ENCODE measurements at regions not wholly inside any gene's neighbourhood (a gene's known extent, or its start where the extent isn't known, plus 50 kb on each side); places are given as distances from the start of the nearest gene placed in this dataset.

DNA sequence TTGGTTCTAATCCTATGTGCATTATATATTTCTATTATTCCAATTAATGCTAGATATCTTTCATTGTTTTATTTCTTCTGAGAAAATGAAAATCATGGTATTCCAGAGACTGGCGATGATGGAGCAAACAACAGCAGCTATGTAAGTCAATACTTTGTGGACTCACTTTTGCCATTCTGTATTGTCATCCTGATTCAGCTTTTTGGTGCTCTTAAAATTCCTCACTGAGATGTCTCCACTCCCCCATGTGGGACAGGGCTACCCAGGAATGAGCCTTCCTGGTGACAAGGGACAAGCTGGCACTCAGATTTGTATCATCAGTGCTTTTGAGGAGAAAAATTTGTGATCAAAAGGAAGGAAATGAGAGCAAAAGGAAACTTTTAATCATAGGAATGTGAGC lies 56.7 kb upstream of the XCR1 start:
- CTCF ChIA-PET, result interaction anchor here (1.0 to 11.2 kb wide), 8 partner anchors 13 to 294 kb away, joined by 3 to 232 read pairs (median 11); partner anchors contain the start of genes CCR1, CCR5 and CXCR6
- H3K27ac Mint-ChIP-seq, result no peak overlapping the region
- DNase-seq, result no peak
- H3K36me3 Mint-ChIP-seq (ENCODE audit: low read depth), result no peaks in the 10 kb centered on the region
- POLR2A ChIA-PET, result interaction anchor here (1.4 to 1.7 kb wide), 2 partner anchors 11 to 124 kb away, joined by 4 read pairs; partner anchors contain the start of gene CCR1
- H3K9me3 Mint-ChIP-seq, result no peaks in the 10 kb centered on the region
- peaks cover 37% of the 10 kb centered on the region for H3K27me3 Mint-ChIP-seq
- peaks cover 32% of the 10 kb centered on the region for H3K4me1 Mint-ChIP-seq
- H3K4me3 Mint-ChIP-seq, result no peak overlapping the region

DNA sequence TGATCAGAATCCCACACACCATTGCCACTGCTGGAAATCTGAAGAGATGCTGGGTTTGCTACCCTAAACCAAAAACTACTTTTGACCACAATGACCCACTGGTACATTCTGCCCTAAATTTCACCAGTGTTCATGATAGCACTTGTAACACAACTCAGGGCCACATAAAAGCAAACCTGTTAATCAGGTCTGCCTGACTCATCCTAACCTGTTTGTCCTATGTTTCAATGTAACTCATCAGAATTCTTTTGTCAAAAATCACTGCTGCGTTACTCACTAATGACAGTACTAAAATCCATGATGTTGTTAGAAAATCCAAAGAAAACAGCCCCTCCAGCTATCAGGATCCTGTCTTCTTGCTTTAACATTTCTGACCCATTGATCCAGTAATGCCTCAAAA lies 55.6 kb upstream of the XCR1 start:
- CTCF ChIA-PET, result interaction anchor here (0.6 to 11.2 kb wide), 7 partner anchors 9 to 422 kb away, joined by 3 to 232 read pairs (median 6); partner anchors contain the start of gene CCR1
- peaks cover 39% of the 10 kb centered on the region for H3K27me3 Mint-ChIP-seq

DNA sequence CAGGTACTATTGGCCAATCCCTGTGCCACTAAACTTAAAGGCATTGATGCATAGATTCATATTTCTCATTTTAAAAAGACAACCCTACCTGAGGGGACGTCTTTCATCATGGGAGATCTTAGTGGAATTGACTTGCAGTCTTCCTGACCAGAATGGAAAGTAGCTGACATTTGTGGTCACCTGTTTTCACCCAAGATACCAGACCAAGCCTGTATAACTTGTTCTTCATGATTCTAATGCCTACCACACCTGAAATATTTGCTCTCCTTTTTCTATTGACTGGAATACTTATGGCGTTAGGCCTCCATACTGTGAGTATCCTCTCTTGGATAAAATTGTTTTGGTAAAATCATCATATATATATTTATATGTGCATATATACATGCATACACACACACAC lies 54.7 kb upstream of the XCR1 start:
- H3K27ac Mint-ChIP-seq, result no peak overlapping the region
- no peak for DNase-seq
- H3K4me1 Mint-ChIP-seq, result peaks cover 35% of the 10 kb centered on the region
- ChIA-PET POLR2A (no interaction called here), CTCF (interaction anchor here (1.6 to 11.2 kb wide), 6 partner anchors 17 to 296 kb away, joined by 4 to 232 read pairs (median 30); partner anchors contain the start of gene CCR5)
- H3K36me3 Mint-ChIP-seq (ENCODE audit: low read depth), result no peaks in the 10 kb centered on the region
- peaks cover 38% of the 10 kb centered on the region for H3K27me3 Mint-ChIP-seq
- H3K9me3 Mint-ChIP-seq, result no peaks in the 10 kb centered on the region
- no peak overlapping the region for H3K4me3 Mint-ChIP-seq

More for the DNA sequence above, 55.6 kb upstream of the XCR1 start:
- Mint-ChIP-seq H3K36me3 (ENCODE audit: low read depth) (no peaks in the 10 kb centered on the region), H3K4me3 (no peak overlapping the region), H3K4me1 (peaks cover 37% of the 10 kb centered on the region), H3K27ac (no peak overlapping the region), H3K9me3 (no peaks in the 10 kb centered on the region)
- no peak for DNase-seq
- POLR2A ChIA-PET, result interaction anchor here (0.7 to 1.7 kb wide), 3 partner anchors 12 to 125 kb away, joined by 3 to 4 read pairs (median 4); partner anchors contain the start of gene CCR1

DNA sequence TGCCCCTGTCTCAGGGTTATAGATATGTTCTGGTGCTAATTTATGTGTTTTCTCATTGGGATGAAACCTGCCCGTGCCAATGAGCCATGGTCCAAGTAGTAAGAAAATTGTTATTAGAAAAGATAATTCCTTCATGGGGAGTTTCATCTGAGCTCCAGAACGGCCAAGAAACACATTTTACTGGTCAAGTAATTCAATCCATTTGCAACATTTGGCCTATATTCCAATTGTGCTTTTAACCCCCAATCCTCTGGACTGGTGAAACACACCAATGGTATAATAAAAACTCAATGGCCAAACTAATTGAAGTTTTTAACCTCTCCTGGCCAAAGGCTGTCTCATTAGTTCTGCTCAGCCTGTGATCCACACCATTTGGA lies 53.7 kb upstream of the XCR1 start:
- ChIA-PET POLR2A (interaction anchor here (1.3 kb wide), 1 partner anchor 138 kb away, joined by 6 read pairs; the partner anchor contains the start of gene CXCR6), CTCF (interaction anchor here (0.8 to 11.2 kb wide), 11 partner anchors 10 to 297 kb away, joined by 4 to 232 read pairs (median 14); partner anchors contain the start of genes CCR1, CCR5 and CXCR6)
- H3K36me3 Mint-ChIP-seq (ENCODE audit: low read depth), result no peaks in the 10 kb centered on the region
- no peaks in the 10 kb centered on the region for H3K9me3 Mint-ChIP-seq
- H3K4me3 Mint-ChIP-seq, result no peak overlapping the region
- no peak overlapping the region for H3K27ac Mint-ChIP-seq
- DNase-seq, result no peak
- peaks cover 34% of the 10 kb centered on the region for H3K27me3 Mint-ChIP-seq
- H3K4me1 Mint-ChIP-seq, result peaks cover 34% of the 10 kb centered on the region

DNA sequence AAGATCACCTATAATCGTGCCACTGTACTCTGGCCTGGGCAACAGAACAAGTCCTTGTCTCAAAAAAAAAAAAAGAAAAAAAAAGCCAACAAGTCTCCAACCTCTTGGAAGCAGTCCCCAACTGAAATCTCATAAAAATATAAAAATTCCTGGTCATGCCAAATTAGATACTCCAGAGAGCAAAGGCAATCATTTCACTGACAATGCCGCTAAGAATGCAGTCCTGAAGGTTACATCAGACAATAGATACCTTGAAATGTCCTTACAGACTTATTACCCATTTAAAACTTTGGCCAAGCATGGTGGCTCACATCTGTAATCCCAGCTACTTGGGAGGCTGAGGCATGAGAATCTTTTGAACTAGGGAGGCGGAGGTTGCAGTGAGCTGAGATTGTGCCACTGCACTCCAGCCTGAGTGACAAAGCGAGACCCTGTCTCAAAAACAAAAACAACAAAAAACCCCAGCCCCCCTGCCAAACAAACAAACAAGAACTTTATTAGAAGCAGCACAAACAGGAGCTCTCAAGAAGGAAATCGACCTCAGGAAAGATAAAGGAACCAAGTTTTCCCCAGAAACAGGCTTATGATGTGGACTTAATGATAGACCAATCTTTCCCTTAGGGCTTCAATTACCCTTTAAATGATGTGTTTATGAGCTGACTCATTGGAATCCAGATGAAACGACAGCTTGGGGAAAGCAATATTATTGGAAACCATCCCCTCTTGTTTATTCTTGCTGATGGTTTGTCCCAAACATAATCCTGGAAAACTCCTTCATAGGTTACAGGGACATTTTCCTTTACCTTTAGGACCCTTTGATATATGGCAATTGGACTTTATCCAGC lies 53.1 kb upstream of the XCR1 start:
- POLR2A ChIA-PET, result interaction anchor here (1.3 to 1.4 kb wide), 2 partner anchors 137 to 290 kb away, joined by 3 to 6 read pairs; partner anchors contain the start of gene CXCR6
- no peaks in the 10 kb centered on the region for H3K36me3 Mint-ChIP-seq (ENCODE audit: low read depth)
- H3K27me3 Mint-ChIP-seq, result peaks cover 31% of the 10 kb centered on the region

DNA sequence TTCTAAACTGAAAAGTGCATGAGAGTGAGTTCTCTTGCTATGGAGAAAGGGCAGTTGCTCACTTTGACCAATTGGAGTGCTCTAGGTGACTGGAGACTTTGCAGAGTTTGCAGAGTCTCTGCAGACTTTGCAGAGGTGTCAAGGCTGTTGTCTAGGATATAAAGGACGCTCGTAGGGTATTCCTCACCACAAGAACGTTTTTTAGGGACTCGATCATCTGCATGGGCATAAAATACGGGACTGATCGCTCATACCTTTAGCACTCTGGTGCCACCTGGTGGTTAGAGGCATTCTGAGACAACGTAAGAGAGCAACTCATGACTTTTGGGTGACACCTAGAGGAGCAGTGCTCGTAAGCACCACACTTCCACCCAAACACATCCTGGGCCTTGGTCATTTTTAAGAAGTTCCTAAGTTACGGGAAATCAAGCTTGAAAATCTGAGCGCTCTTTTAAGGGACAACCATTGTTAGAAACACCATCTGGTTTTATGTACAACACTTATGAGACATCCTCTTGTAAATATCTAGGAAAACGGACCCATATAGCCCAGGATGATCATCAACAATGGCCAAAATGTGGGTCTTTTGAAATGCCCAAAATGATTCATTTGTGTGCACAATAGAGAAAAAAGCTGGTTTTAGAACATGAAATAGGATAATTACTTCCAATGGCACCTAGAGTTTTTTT lies 51.6 kb upstream of the XCR1 start:
- CTCF ChIA-PET, result interaction anchor here (0.6 to 11.2 kb wide), 37 partner anchors 9 to 569 kb away, joined by 3 to 232 read pairs (median 4); partner anchors contain the start of genes CCR1, CCR5 and CXCR6
- peaks cover 2% of the 10 kb centered on the region for H3K36me3 Mint-ChIP-seq (ENCODE audit: low read depth)
- peaks cover 33% of the 10 kb centered on the region for H3K4me1 Mint-ChIP-seq
- H3K9me3 Mint-ChIP-seq, result no peaks in the 10 kb centered on the region
- POLR2A ChIA-PET, result interaction anchor here (0.6 to 1.4 kb wide), 6 partner anchors 11 to 291 kb away, joined by 3 to 5 read pairs (median 3); no protein-coding TSS in a partner anchor
- H3K27me3 Mint-ChIP-seq, result peaks cover 27% of the 10 kb centered on the region
- no peak overlapping the region for H3K27ac Mint-ChIP-seq
- DNase-seq, result peak; percentile 91
- H3K4me3 Mint-ChIP-seq, result no peak overlapping the region

More for the DNA sequence above, 53.1 kb upstream of the XCR1 start:
- CTCF ChIA-PET, result interaction anchor here (0.8 to 11.2 kb wide), 14 partner anchors 10 to 298 kb away, joined by 4 to 232 read pairs (median 16); partner anchors contain the start of genes CCR1, CCR5 and CXCR6
- no peaks in the 10 kb centered on the region for H3K9me3 Mint-ChIP-seq
- no peak overlapping the region for H3K4me3 Mint-ChIP-seq
- H3K4me1 Mint-ChIP-seq, result peaks cover 30% of the 10 kb centered on the region
- H3K27ac Mint-ChIP-seq, result no peak overlapping the region
- no peak for DNase-seq
